PC-3 (cell line): ENCODE measurements at regions not wholly inside any gene's neighbourhood (a gene's known extent, or its start where the extent isn't known, plus 50 kb on each side); places are given as distances from the start of the nearest gene placed in this dataset.

Source experiments
- ATAC-seq: fragments of 200-7000 bp; cut with Tn5 transposase; 2 replicates; pipeline ENCODE4 v1.9.1; 2020; ENCODE audit warnings: mild to moderate bottlenecking, moderate library complexity
- BruUV-seq: library from RNA; stranded (reverse); fragments of 400-500 nt; replicated peaks from 2 replicates; lab custom pipeline; 2021; lab: Mats Ljungman, UMichigan
- CTCF ChIA-PET: fragments of 300-600 bp; sonication (Branson Sonifier 250); formaldehyde crosslinking; loops from one replicate; lab custom pipeline; 2022; ENCODE audit warnings: antibody characterized with exemption; lab: Charles Lee
- POLR2A ChIA-PET: fragments of 300-600 bp; sonication (Branson Sonifier 250); formaldehyde crosslinking; loops from one replicate; lab custom pipeline; 2022; ENCODE audit warnings: antibody characterized with exemption; ENCODE audit not compliant: unreplicated experiment; lab: Charles Lee
- DNase-seq: peaks from one replicate; pipeline ENCODE4 v3.0.0-alpha.2; 2015
- H2AFZ ChIP-seq: fragments of 300-600 bp; sonication (generic); 2 replicates; pipeline ENCODE4 v1.6.0; 2016; ENCODE audit warnings: antibody characterized with exemption, low read length
- H3F3A ChIP-seq: fragments of 300-600 bp; sonication (generic); one replicate; pipeline ENCODE4 v1.6.0; 2017; ENCODE audit warnings: antibody characterized with exemption, low read length, control low read depth, mild to moderate bottlenecking; ENCODE audit not compliant: unreplicated experiment
- H3K27ac ChIP-seq: fragments of 300-600 bp; sonication (generic); 2 replicates; pipeline ENCODE4 v1.5.1; 2016; ENCODE audit warnings: mild to moderate bottlenecking, low read length
- H3K27me3 ChIP-seq: fragments of 300-600 bp; sonication (generic); 2 replicates; pipeline ENCODE4 v1.6.1; 2016; ENCODE audit warnings: low read length, mixed read lengths
- H3K36me3 ChIP-seq: fragments of 300-600 bp; sonication (generic); 2 replicates; pipeline ENCODE4 v1.6.1; 2016; ENCODE audit warnings: low read depth, mixed run types, low read length, mixed read lengths
- H3K4me1 ChIP-seq: fragments of 300-600 bp; sonication (generic); 2 replicates; pipeline ENCODE4 v1.5.1; 2016; ENCODE audit warnings: low read length; ENCODE audit not compliant: insufficient read depth
- H3K4me2 ChIP-seq: fragments of 300-600 bp; sonication (generic); 2 replicates; pipeline ENCODE4 v1.6.0; 2016; ENCODE audit warnings: low read length
- H3K4me3 ChIP-seq: fragments of 300-600 bp; sonication (generic); 2 replicates; pipeline ENCODE4 v1.5.1; 2016; ENCODE audit warnings: mild to moderate bottlenecking, low read length, mixed read lengths
- H3K79me2 ChIP-seq: fragments of 300-600 bp; sonication (generic); 2 replicates; pipeline ENCODE4 v1.6.1; 2017; ENCODE audit warnings: low read length, mixed read lengths
- H3K9ac ChIP-seq: fragments of 300-600 bp; sonication (generic); 2 replicates; pipeline ENCODE4 v1.6.0; 2016; ENCODE audit warnings: mild to moderate bottlenecking, low read length
- H3K9me2 ChIP-seq: fragments of 300-600 bp; sonication (generic); replicated peaks from 2 replicates; pipeline ENCODE4 v1.6.1; 2016; ENCODE audit warnings: mixed run types, low read length, mixed read lengths
- H3K9me3 ChIP-seq: fragments of 300-600 bp; sonication (generic); 2 replicates; pipeline ENCODE4 v1.6.1; 2016; ENCODE audit warnings: low read length, mixed read lengths
- H4K20me1 ChIP-seq: fragments of 300-600 bp; sonication (generic); 2 replicates; pipeline ENCODE4 v1.6.1; 2016; ENCODE audit warnings: low read length, mixed read lengths
- CTCF ChIP-seq: fragments of 300-600 bp; sonication (generic); conservative IDR thresholded peaks from 2 replicates; pipeline ENCODE4 v1.5.1; 2017; ENCODE audit warnings: antibody characterized with exemption, low read depth, mild to moderate bottlenecking, low read length
- EZH2 ChIP-seq: fragments of 300-600 bp; sonication (generic); IDR thresholded peaks from one replicate; pipeline ENCODE4 v1.6.1; 2017; ENCODE audit warnings: antibody characterized with exemption, mild to moderate bottlenecking, low read length; ENCODE audit not compliant: unreplicated experiment
- EZH2phosphoT487 ChIP-seq: fragments of 300-600 bp; sonication (generic); IDR thresholded peaks from 2 replicates; pipeline ENCODE4 v1.6.1; 2018; ENCODE audit warnings: mild to moderate bottlenecking, antibody characterized with exemption, low read length, borderline replicate concordance
- intact Hi-C: fragments of 100-400 bp; cut with micrococcal nuclease; formaldehyde crosslinking; loops from 2 replicates; pipeline ENCODE4 v1.9.0; 2023

- no peak for TF ChIP-seq EZH2
- no peak for TF ChIP-seq EZH2phosphoT487
- no peak for TF ChIP-seq CTCF
- H3K4me3 ChIP-seq: no peak overlapping the region
- H3F3A ChIP-seq: no peaks in the 10 kb centered on the region
- no peaks in the 10 kb centered on the region for H3K27me3 ChIP-seq
- DNase-seq (no peak), ATAC-seq (no peak)
- no TSS peak for BruUV-seq
- no peaks in the 10 kb centered on the region for H4K20me1 ChIP-seq
- no peak overlapping the region for H2AFZ ChIP-seq
- POLR2A ChIA-PET: no interaction called here
- no peaks in the 10 kb centered on the region for H3K36me3 ChIP-seq
- no peaks in the 10 kb centered on the region for H3K4me1 ChIP-seq
- intact Hi-C loops: no loop called here
- H3K4me2 ChIP-seq: no peak overlapping the region
- H3K27ac ChIP-seq: no peak overlapping the region
- CTCF ChIA-PET: no interaction called here
- H3K79me2 ChIP-seq: no peaks in the 10 kb centered on the region
- H3K9me2 ChIP-seq: no peaks in the 10 kb centered on the region
- H3K9ac ChIP-seq: no peak overlapping the region
- H3K9me3 ChIP-seq: no peaks in the 10 kb centered on the region
These were observed 404.8 kb upstream of the PHF14 start for GRCh38 chr7:10568891-10569290.

- Histone ChIP-seq H4K20me1 (no peaks in the 10 kb centered on the region), H2AFZ (no peak overlapping the region), H3K27ac (no peak overlapping the region), H3K9me3 (no peaks in the 10 kb centered on the region), H3K9me2 (no peaks in the 10 kb centered on the region), H3K36me3 (no peaks in the 10 kb centered on the region), H3K9ac (no peak overlapping the region), H3F3A (no peaks in the 10 kb centered on the region), H3K4me2 (no peak overlapping the region), H3K4me1 (no peaks in the 10 kb centered on the region), H3K27me3 (no peaks in the 10 kb centered on the region), H3K79me2 (no peaks in the 10 kb centered on the region), H3K4me3 (no peak overlapping the region)
- BruUV-seq: no TSS peak
- intact Hi-C loops: no loop called here
- no peak for TF ChIP-seq EZH2
- TF ChIP-seq EZH2phosphoT487: no peak
- TF ChIP-seq CTCF: no peak
- POLR2A ChIA-PET: no interaction called here
- CTCF ChIA-PET: no interaction called here
- DNase-seq: no peak
- ATAC-seq: no peak
These were observed 401.9 kb upstream of the PHF14 start for GRCh38 chr7:10571759-10572158.

GRCh38 chr7:10577866-10578374, 395.8 kb upstream of the PHF14 start:
- DNase-seq (no peak), ATAC-seq (no peak)
- Histone ChIP-seq H3K4me1 (no peaks in the 10 kb centered on the region), H3K9me3 (no peaks in the 10 kb centered on the region), H3K9me2 (no peaks in the 10 kb centered on the region), H3K36me3 (no peaks in the 10 kb centered on the region), H3K27ac (no peak overlapping the region), H2AFZ (no peak overlapping the region), H3K4me3 (no peak overlapping the region), H3F3A (no peaks in the 10 kb centered on the region), H3K27me3 (no peaks in the 10 kb centered on the region), H3K9ac (no peak overlapping the region), H3K4me2 (no peak overlapping the region), H3K79me2 (no peaks in the 10 kb centered on the region), H4K20me1 (no peaks in the 10 kb centered on the region)
- intact Hi-C loops: no loop called here
- BruUV-seq: no TSS peak
- CTCF ChIA-PET: no interaction called here
- POLR2A ChIA-PET: no interaction called here
- no peak for TF ChIP-seq CTCF
- TF ChIP-seq EZH2phosphoT487: no peak
- TF ChIP-seq EZH2: no peak
